Astrocyte of the hippocampus (primary cell): ENCODE measurements at regions not wholly inside any gene's neighbourhood (a gene's known extent, or its start where the extent isn't known, plus 50 kb on each side); places are given as distances from the start of the nearest gene placed in this dataset.
A peak's percentile ranks its signal among the peaks of the same experiment; 100 is the strongest.

Source experiments
- DNase-seq: peaks from one replicate; pipeline ENCODE4 v3.0.0; 2011; ENCODE audit warnings: low read depth, low spot score

DNA sequence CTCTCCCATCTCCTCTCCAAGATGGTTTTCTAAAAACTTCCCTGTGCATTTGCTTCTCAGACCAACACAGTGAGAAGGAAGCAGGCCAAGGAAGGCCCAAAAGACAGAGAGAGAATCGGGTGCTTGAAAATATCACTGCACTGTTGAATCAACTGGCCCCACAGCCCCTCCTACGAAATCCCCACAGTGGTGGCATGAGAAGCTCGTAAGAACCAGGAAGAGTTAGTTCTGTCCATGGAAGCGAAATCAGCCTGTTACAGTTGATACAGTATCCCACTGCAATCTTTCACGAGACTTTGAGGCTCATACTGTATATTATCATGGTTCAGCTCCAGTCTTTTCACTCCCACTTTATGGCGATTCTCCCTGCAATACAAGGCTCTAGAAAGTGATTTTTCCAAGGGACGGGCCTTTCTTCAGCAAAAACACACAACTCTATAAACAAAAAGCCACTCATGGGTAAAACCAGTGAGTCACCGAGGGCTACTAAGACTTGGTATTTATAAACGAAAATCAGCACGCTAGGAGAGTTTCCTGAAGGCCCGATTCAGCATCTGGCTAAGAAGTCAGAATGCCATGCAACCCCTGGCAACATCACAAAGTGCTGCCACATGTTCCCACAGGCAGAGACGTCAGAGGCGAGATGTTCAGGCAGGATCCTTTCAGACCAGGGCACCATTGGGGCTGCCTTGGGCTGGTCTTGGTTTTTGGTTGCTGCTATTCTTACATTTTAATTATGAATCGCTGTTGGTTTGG is 185.7 kb downstream of the IRX5 start:
- DNase-seq: peak; percentile 29

DNA sequence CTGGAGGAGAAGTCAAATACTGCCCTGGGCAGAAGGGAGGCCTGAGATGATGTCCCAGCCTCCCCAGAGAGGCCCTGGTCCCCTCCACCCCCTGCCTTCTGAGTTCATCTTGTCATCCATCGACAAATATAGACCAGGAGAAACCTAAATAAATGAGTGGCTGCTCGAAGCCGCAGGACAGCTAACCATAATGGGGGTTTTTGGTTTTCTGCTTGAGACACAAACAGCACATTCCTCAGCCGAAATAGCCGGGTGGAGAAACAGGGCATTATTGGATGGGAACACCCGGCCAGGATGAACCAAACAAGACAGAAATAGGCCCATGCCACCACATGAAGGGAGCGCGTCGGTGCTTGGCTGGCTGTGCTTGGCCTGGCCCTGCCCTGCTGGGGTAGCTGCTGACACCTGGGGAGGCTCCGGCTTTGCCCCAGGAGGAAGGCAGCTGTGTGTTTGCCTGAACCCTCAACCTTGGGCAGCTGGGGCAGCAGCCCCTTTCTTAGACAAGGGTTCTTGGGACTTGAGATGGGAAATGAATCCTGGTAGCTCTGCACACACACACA is 188.1 kb downstream of the IRX5 start:
- no peak for DNase-seq

DNA sequence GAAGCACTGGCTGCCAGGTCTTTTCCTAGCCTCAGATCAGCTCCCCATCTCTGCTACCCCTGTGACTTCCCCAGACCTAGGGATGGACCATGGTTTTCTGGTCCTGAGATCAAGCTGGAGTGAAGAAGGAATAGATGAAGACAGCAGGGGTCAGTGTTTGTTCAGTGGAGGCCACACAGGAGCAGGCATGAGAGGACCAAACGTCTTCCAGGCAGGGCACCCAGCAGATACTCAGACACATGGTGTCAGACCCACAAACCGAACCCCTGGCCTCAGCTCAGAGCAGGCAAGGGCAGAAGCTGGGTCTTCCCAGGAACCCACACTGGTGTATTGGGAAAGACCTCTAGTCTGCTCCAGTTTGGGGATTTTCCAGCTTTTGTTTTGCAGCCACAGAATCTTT is 189.7 kb downstream of the IRX5 start:
- DNase-seq: no peak

DNA sequence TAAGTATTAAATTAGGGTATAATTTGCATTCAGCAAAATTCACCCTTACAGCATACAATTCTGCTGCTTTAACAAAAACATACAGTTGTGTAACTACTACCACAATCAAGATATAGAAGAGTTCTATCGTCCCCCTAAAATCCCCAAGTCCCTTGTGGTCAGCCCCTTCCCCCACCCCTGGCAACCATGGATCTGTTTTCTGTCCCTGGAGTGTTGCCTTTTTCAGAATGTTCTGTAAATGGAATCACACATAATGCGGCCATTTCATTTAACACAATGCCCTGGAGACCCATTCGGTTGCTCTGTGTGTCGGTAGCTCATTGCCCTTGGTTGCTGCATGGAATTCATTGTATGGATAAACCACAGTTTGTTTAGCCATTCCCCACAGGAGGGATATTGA is 190.2 kb downstream of the IRX5 start:
- no peak for DNase-seq

DNA sequence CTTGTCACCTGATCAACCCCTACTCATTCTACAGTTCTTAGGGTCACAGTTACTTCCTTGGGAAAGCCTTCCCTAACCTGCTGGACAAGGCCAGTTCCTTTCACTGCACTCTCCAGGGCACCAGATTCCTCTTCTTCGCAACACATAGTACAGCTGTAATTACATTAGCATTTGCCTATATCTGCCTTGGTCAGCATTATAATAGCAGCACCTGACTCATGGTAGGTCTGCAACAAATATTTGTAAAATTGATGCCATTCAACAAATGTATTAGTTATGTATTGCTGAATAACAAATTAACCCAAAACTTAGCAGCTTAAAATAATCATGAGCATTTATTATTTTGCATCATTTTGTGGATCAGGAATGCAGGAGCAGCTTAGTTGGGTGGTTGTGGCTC is 193.0 kb downstream of the IRX5 start:
- DNase-seq: no peak

DNA sequence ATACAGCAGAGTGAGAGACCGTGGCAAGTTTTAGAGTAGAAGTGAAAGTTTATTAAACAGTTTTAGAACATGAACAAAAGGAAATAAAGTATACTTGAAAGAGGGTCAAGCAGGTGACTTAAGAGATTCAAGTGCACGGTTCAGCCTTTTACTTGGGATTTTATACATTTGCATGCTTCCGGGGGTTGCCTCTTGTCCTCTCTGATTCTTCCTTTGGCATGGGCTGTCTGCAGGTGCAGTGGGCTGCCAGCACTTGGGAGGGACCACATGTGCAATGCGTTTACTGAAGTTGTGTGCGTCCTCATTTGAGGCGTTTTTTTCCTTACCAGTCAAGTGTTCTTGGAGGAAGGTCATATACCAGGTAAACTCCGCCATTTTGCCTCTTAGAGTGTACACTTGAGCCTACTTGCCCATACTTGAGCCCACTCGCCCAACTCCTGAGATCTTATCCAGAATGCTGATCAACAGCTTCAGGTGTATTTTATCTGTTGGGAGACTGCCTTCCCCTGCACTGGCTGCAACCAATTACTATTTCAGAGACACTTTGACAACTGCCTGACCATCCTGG is 195.2 kb downstream of the IRX5 start:
- no peak for DNase-seq

DNA sequence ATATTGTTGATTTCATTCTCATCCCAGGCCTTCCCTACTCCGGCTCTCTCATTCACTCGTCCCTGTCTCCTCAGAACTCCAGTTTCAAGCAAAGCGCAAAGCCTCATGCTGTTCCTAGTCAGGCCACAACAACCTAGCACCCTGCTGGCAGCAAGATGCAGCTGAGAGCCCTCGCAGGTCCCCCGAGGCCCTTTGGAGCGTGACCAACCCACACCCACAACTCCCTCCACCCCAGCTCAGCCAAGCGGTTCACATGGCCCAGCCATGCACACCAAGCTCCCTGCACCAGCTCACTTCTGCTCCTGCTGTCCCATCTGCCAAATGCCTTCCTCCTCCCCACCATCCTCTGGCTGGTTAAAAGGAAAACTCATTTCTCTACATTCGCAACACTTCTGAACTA is 195.8 kb downstream of the IRX5 start:
- DNase-seq: no peak

DNA sequence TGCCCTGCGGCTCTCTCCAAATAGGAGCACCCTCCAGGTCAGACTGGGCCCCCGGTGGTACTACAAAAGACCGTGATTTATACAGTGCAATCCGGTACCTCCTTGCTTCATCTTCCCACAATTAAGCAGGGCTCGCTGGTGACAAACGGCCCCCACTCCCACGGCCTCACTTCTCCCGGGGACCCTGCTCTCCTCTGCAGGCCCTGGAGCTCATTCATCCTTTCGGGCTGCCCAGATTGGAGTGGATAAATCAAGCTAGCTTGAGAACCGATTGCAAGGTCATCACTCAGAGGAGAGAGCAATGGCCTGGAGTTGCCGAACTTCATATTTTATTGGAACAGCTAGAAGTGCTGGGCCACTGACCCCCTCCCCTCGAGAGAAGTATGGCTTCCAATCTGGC is 193.5 kb upstream of the IRX6 start:
- no peak for DNase-seq

DNA sequence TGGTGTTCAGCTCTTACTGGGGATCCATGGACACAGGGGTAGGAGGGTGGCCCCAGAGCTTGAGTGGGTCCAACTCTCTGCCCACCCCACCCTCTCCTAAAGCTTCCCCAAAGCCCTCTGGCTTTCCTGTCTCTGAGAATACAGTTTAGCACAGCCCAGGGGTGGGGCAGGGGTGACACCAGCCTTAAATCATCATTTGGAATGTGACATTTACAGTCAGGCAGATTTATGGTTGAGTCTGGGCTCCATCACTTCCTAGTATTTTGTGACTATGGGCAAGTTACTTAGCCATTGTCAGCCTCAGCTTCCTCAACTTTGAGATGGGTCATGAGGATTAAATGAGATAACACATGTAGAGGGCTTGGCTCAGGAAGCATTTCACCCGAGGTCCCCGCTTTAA is 193.1 kb upstream of the IRX6 start:
- DNase-seq: no peak

DNA sequence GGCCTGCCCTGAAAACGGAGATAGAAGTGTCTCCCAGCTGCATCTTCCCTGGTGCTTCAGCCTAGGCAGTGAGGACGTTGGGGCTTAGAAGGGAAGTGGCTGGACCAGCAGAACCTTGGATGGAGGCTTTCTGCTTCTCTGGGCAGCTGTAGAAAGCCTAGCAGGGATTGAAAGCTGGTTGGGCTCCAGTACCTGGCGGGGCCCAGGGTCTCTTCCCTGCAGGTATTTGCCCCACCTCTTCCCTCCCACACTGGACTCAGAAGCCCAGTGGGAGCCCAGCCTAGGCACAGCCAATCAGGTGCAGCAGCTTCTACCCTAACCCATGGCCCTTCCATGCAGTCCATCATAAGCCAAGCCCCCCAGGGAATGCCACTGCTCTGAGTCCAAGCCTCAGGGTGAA is 190.3 kb upstream of the IRX6 start:
- DNase-seq: no peak

DNA sequence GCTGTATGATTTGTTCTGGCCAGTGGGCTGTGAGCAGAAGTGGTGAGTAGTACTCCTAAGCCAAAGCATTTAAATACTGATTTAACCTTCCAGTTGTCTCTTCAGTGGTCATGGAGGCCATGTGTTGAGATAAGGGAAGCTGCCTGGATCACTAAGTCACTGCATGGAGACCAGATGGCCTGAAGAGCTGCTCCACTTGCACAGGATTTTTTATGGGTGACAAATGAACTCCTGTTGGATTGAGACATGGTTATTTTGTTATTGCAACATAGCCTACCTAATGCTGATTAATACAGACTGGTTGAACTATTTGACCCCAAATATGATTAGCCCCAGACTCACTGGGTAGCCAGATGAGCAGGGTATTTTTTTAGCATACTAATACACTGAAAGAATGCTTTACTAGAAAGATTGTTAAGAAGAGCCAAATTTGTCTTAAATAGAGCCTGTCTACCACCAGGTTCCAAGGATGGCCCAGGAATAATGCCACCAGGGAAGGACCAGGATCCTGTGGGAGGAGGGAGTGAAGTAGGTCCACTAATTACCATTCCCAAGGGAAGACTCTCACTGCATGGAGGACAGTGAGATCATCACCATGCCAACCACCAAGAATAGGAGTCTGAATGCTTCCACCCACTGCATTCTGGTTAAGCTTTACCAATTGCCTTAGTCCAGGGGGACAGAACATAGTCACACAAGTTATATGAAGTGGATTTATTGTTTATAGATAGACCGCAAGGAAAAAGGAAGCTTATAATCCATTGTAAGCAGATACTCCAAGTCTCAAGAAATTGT is 187.4 kb upstream of the IRX6 start:
- no peak for DNase-seq

DNA sequence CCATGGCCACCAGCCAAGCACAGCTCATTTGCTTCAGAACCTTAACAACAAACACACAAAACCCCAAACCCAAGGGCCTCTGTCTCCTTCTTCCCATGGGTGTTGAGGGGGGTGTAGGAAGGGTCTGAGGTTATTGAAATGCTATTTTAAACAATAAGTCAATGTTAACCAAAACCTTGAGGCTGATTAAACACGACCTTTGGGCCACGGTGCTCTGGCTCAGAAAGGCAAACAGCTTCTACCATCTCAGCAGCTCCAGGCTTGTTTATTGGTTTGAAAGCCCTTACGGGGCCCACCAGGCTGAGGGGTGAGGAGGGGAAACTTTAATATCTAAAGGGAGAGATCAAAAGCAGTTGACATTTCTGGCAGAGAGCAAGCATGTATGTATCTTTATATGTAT is 185.7 kb upstream of the IRX6 start:
- DNase-seq: no peak

DNA sequence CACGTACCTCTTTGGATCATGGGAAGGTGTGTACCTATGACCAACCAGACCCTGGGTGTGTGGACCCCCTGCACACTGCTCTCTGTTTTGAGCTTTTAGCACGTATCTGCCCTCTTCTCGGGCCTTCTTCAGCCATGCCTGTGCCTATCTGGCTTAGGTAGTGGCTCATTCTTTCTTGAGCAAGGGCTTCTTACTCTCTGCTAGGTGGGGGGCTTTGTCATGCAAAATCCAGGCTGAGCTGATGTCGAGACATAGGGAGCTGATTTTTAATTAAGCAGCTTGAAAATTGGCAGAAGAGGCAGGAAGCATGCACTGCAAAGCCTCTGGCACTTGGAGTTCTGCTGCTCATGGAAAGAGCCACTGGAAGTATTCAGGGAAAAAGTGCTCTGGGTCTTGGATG is 181.6 kb upstream of the IRX6 start:
- no peak for DNase-seq

DNA sequence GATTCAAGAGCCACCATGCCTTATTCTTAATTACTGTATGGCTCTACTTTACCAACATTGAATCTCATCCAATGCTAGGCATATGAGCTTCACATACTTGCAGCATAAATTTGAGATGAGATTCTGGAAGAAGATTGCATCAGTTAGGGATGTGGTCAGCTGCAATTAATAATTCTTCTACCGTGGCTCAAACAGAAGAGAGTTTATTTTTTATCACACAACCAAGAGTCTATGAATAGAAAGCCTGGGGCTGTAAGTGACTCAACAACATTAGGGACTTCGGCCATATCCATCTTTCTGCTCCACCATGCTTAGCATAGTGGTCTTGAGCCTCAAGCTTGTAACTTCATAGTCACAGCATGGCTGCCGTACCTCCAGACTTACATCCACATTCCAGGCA is 179.4 kb upstream of the IRX6 start:
- no peak for DNase-seq

DNA sequence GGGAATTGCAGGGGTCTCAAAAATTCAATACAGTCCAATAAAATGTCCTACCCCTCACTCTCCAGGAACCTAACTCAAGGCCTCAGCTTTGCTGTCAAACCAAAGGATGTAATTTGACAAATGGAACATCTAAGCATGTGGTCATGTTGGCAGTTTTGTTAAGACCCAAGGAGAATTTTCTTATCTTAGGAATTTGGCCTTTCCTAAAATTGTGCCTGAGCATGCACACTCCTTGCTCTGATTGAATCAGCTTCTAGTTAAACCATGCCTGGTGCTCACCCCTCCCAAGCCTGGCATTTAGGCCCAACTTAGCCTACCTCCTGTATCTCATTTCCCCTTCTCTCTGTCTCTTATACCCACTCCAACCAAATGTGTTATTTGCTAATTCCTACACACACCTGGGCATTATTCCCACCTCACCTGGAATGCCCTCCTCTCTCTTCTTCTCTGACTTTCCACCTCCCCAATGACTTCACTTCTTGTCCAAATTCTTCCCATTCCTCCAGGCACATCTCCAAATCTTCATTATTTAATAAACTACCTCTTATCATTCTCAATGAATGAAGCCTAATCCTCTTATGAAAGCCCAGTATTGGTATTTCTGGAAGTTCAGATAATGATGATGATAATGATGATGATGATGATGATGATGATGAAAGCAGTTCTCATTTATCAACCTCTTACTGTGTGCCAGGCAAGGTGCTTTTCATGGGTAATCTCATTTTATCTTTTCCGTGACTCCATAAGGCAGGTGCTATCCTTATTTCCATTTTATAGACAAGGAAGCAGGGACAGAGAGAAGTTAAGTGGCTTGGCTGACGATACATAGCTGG is 178.0 kb upstream of the IRX6 start:
- DNase-seq: no peak

DNA sequence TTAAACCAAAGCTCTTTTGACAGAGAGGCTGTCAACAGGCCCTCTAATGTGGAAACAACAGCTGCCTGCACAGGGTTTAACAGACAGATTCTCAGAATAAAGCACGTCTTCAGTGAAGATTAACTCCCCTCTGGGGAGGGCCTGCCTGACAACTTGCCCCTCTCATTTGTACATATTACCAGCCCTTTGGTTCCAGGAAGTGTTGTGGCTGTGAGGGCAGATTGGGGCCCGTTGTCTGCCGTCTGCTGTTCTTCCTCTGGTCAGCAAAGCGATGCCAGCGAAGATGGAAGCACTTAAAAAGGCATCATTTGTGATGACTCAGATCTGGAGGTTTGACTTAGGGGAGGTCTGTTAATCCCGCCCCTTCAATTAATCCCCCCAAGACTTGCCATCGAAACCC is 177.0 kb upstream of the IRX6 start:
- DNase-seq: no peak

DNA sequence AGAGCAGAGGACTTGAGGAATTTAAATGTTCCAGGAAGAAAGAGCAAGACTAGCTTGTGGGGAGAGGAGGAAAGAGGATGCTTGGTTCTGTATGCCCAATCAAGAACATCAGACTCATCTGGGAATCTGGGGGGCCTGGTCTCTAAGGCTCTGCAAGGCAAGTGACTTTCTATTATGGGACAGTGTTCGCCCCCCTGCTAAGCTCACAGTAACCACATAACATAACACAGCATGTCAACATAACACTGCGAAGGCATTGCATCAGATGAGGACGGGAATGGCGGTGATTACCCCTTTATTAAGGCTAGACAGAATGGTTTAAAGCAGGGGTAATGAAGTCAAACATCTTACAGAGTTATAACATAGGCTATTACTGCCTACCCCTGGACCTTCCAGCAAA is 176.6 kb upstream of the IRX6 start:
- DNase-seq: no peak

DNA sequence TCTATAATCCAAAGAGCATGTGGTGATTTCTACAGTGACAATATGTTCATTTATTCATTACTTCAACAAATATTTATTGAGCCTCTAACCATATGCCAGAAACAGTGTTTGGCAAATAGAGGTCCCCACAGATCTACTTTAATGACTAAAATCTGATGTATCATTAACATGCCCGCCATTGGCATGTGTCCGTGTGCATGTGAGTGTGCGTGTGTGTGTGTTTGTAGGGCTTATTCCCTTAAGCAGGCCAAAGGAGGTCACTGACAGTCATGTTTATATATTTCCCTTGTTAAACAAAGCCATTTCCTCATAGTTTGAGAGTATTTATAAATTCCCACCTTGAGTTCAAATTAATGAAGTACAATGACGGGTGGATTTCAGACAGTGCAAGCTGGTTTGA is 174.4 kb upstream of the IRX6 start:
- DNase-seq: no peak

DNA sequence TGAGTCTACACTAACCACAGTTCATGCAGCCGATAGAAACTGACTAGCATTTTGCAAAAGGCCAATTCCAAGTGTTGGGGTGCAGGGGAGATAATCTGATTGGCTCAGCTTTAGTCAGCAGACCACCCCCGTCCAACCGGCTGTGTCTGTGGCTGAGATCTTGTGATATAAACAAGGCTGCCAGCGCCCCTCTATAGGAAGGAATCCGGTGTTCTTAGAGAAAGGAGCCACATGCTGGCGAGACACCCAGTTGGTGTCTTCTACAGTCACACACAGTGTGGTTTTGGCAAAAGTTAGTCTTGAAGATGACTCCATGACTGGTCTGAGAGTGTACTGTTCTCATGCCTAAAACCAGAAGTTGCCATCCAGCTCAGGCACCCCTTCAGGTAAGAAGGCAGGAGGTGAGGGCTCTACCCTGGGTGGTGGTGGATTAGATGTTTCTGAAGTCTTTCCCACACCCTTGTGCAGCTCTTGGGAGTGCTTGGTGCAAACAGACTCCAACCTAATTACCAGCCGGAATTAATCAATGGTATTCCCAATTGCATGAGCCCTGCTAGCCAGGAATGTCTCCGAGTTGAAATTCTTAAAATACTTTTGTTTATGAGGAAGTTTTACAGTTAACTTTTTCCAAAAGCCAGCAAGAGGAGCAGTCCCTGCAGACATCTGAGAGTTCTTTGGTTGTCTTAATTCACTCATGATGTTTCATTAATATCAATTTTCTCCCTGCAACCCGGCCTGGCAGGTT is 172.3 kb upstream of the IRX6 start:
- DNase-seq: no peak

DNA sequence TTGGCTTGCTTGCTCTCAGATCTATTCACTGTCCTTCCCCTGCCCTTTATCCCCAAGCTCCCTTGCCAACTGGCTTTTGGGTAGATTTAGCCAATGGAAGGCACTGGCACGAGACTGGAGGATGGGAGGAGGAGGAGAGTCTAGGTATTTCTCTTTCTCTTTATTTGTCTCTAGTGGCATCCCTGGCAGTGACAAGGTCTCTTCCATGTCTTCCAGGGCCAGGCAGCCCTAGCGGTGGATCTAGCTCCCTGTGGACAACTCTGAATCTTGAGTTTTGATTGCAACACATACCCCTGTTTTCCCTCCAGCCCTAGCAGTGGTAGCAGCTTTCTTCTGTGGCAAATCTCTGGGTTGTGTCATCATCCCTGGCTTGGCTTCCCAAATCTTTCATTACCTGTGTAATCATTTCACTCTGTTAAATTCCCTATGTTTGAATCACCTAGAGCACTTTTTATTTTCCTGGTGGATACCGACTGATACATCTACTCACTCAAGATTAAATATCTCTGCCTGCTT is 171.1 kb upstream of the IRX6 start:
- no peak for DNase-seq

DNA sequence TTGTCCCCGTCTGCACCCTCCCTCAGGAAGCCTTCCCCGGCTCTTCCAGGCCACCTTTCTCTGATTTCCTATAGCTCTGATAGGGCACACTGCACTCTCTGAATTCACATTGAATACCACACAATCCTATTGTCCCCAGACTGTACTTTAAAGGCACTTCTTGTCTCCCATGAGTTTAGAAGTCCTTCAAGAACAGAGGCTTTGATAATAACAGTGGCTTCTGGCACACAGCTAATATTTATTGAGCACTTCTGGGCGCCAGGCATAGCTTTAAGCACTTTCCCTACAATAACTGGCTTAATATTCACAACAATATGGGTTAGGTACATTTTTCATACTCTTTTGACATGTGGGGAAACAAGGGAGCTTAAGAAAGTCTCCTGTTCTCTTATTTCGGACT is 169.7 kb upstream of the IRX6 start:
- no peak for DNase-seq
